Panc1 (cell line): ENCODE measurements at regions not wholly inside any gene's neighbourhood (a gene's known extent, or its start where the extent isn't known, plus 50 kb on each side); places are given as distances from the start of the nearest gene placed in this dataset.

Source experiments
- ATAC-seq: fragments of 200-7000 bp; cut with Tn5 transposase; 2 replicates; pipeline ENCODE4 v1.9.1; 2020; ENCODE audit warnings: mild to moderate bottlenecking, moderate library complexity
- BruUV-seq: library from RNA; stranded (reverse); fragments of 400-500 nt; replicated peaks from 2 replicates; lab custom pipeline; 2021; lab: Mats Ljungman, UMichigan
- CTCF ChIA-PET: fragments of 300-600 bp; sonication (Branson Sonifier 250); formaldehyde crosslinking; loops from one replicate; lab custom pipeline; 2022; ENCODE audit warnings: antibody characterized with exemption; lab: Charles Lee
- POLR2A ChIA-PET: fragments of 300-600 bp; sonication (Branson Sonifier 250); formaldehyde crosslinking; loops from one replicate; lab custom pipeline; 2022; ENCODE audit warnings: antibody characterized with exemption; lab: Charles Lee
- DNase-seq: peaks from one replicate; pipeline ENCODE4 v3.0.0-alpha.2; 2010; ENCODE audit warnings: low read depth, low spot score
- H3K27ac ChIP-seq: 2 replicates; pipeline ENCODE4 v1.5.1; 2011; ENCODE audit warnings: mild to moderate bottlenecking, low read length, inconsistent platforms
- H3K27me3 ChIP-seq: fragments of 200-500 bp; sonication (Bioruptor generic); 2 replicates; pipeline ENCODE4 v1.6.0; 2014; ENCODE audit warnings: low read length, inconsistent platforms; ENCODE audit not compliant: control insufficient read depth, insufficient read depth
- H3K36me3 ChIP-seq: fragments of 200-500 bp; sonication (Bioruptor generic); 2 replicates; pipeline ENCODE4 v1.5.1; 2014; ENCODE audit warnings: inconsistent platforms, mild to moderate bottlenecking, low read length, moderate library complexity; ENCODE audit not compliant: control insufficient read depth, insufficient read depth
- H3K4me1 ChIP-seq: 2 replicates; pipeline ENCODE4 v1.5.1; 2011; ENCODE audit warnings: inconsistent platforms, mild to moderate bottlenecking, low read length, moderate library complexity; ENCODE audit not compliant: control insufficient read depth, insufficient read depth
- H3K4me3 ChIP-seq, 2 experiments: 2 replicates each; pipeline ENCODE4 v1.5.1; 2011 to 2012; ENCODE audit warnings: low read depth in 2 of 2, low read length in 2 of 2, mild to moderate bottlenecking in 2 of 2, inconsistent platforms in 1 of 2, moderate library complexity in 1 of 2
- H3K9me3 ChIP-seq: fragments of 200-500 bp; sonication (Bioruptor generic); 2 replicates; pipeline ENCODE4 v1.5.1; 2014; ENCODE audit warnings: low read depth, mild to moderate bottlenecking, inconsistent platforms, low read length, moderate library complexity; ENCODE audit not compliant: control insufficient read depth, insufficient read depth
- CTCF ChIP-seq: fragments of 450-650 bp; IDR thresholded peaks from 2 replicates; pipeline ENCODE4 v1.5.1; 2017; ENCODE audit warnings: mild to moderate bottlenecking
- POLR2AphosphoS5 ChIP-seq: IDR thresholded peaks from 2 replicates; pipeline ENCODE4 v1.6.1; 2012; ENCODE audit warnings: mild to moderate bottlenecking, low read depth, low read length, moderate library complexity
- REST ChIP-seq, 2 experiments: IDR thresholded peaks; 2 replicates each; pipeline ENCODE4 v1.6.1; 2011 to 2012; ENCODE audit warnings: low read depth in 2 of 2, control low read depth in 1 of 2, low read length in 1 of 2, mild to moderate bottlenecking in 1 of 2, moderate library complexity in 1 of 2; ENCODE audit not compliant: insufficient read depth in 1 of 2
- SIN3A ChIP-seq: IDR thresholded peaks from 2 replicates; pipeline ENCODE4 v1.6.1; 2012; ENCODE audit warnings: low read depth, mild to moderate bottlenecking, low read length, moderate library complexity, borderline replicate concordance; ENCODE audit not compliant: insufficient read depth
- TCF7L2 ChIP-seq: IDR thresholded peaks from 2 replicates; pipeline ENCODE4 v1.6.1; 2011; ENCODE audit warnings: mild to moderate bottlenecking, low read depth, low read length, inconsistent platforms
- in situ Hi-C: cut with HindIII; loops from 2 replicates; pipeline ENCODE4 v1.10.0; 2016; ENCODE audit warnings: low sequenced_read_pairs, low pct_unique_long_range_greater_than_20kb
- intact Hi-C: fragments of 100-400 bp; cut with micrococcal nuclease; formaldehyde crosslinking; loops from one replicate; pipeline ENCODE4 v1.10.0; 2022; ENCODE audit not compliant: unreplicated experiment

GRCh38 chr1:29640428-29640785, 404.1 kb downstream of the PTPRU start:
- ATAC-seq (no peak; the same call in 1 of the 2 replicates), DNase-seq (no peak)
- BruUV-seq = no TSS peak
- intact Hi-C loops = no loop called here
- ChIA-PET CTCF (no interaction called here), POLR2A (no interaction called here)
- in situ Hi-C loops = no loop called here
- Histone ChIP-seq H3K27me3 (no peaks in the 10 kb centered on the region), H3K36me3 (no peaks in the 10 kb centered on the region), H3K27ac (no peak overlapping the region), H3K9me3 (no peaks in the 10 kb centered on the region), H3K4me3 (no peak overlapping the region), H3K4me1 (no peaks in the 10 kb centered on the region)
- TF ChIP-seq SIN3A (no peak), POLR2AphosphoS5 (no peak), TCF7L2 (no peak), REST (IDR thresholded peaks at IDR 0.05; ENCODE audit: insufficient read depth in 1 of 2, low read depth in 2 of 2, low read length in 1 of 2) (no peak)

- ATAC-seq (peak; percentile 83), DNase-seq (no peak)
- intact Hi-C loops = no loop called here
- Histone ChIP-seq H3K4me3 (no peak overlapping the region), H3K27me3 (no peaks in the 10 kb centered on the region), H3K27ac (no peak overlapping the region), H3K36me3 (no peaks in the 10 kb centered on the region), H3K4me1 (no peaks in the 10 kb centered on the region), H3K9me3 (no peaks in the 10 kb centered on the region)
- in situ Hi-C loops = no loop called here
- ChIA-PET POLR2A (no interaction called here), CTCF (no interaction called here)
- TF ChIP-seq SIN3A = no peak
- no peak for TF ChIP-seq REST (IDR thresholded peaks at IDR 0.05; ENCODE audit: insufficient read depth in 1 of 2, low read depth in 2 of 2, low read length in 1 of 2)
- no peak for TF ChIP-seq CTCF
- no peak for TF ChIP-seq TCF7L2
- TF ChIP-seq POLR2AphosphoS5 = no peak
- no TSS peak for BruUV-seq
Measured at GRCh38 chr1:29639741-29640427, 403.6 kb downstream of the PTPRU start.
